CD4-positive, alpha-beta T cell treated with Interferon alpha-2 for 1 hour (primary cell): ENCODE measurements at regions not wholly inside any gene's neighbourhood (a gene's known extent, or its start where the extent isn't known, plus 50 kb on each side); places are given as distances from the start of the nearest gene placed in this dataset.

Source experiments
- DNase-seq, 2 donors: peaks; one replicate each; pipeline ENCODE4 v3.0.0-alpha.2; 2020 to 2022

GRCh38 chr5:165779505-165779904 is 2274.1 kb downstream of the MAT2B start:
- DNase-seq = no peak

- DNase-seq = no peak
These were observed 2275.5 kb downstream of the MAT2B start for GRCh38 chr5:165780901-165781300.

GRCh38 chr5:165781738-165782137 is 2276.3 kb downstream of the MAT2B start:
- DNase-seq = no peak

- no peak for DNase-seq
These were observed 2277.6 kb downstream of the MAT2B start for GRCh38 chr5:165783024-165783423.

- DNase-seq = no peak
These were observed 2280.7 kb downstream of the MAT2B start for GRCh38 chr5:165786073-165786472.

- DNase-seq = no peak
These were observed 2289.7 kb downstream of the MAT2B start for GRCh38 chr5:165795073-165795472.

- DNase-seq = no peak
These were observed 2300.3 kb downstream of the MAT2B start for GRCh38 chr5:165805756-165806155.

- no peak for DNase-seq
These were observed 2302.9 kb downstream of the MAT2B start for GRCh38 chr5:165808335-165808734.

- DNase-seq = no peak
These were observed 2304.5 kb downstream of the MAT2B start for GRCh38 chr5:165809914-165810313.

- no peak for DNase-seq
These were observed 2324.1 kb downstream of the MAT2B start for GRCh38 chr5:165829504-165829903.

GRCh38 chr5:165834891-165835290 is 2329.5 kb downstream of the MAT2B start:
- no peak for DNase-seq

GRCh38 chr5:165836046-165836445 is 2330.6 kb downstream of the MAT2B start:
- no peak for DNase-seq

- no peak for DNase-seq
These were observed 2331.9 kb downstream of the MAT2B start for GRCh38 chr5:165837286-165837685.

GRCh38 chr5:165844571-165844970 is 2339.2 kb downstream of the MAT2B start:
- no peak for DNase-seq

GRCh38 chr5:165858118-165858517 is 2352.7 kb downstream of the MAT2B start:
- no peak for DNase-seq

GRCh38 chr5:165859251-165859650 is 2353.8 kb downstream of the MAT2B start:
- DNase-seq = no peak

GRCh38 chr5:165863239-165863638 is 2357.8 kb downstream of the MAT2B start:
- DNase-seq = no peak

GRCh38 chr5:165871291-165871690 is 2365.9 kb downstream of the MAT2B start:
- DNase-seq = no peak

- no peak for DNase-seq
These were observed 2369.4 kb downstream of the MAT2B start for GRCh38 chr5:165874851-165875250.

- no peak for DNase-seq
These were observed 2371.1 kb downstream of the MAT2B start for GRCh38 chr5:165876538-165876937.

GRCh38 chr5:165877475-165877874 is 2372.1 kb downstream of the MAT2B start:
- no peak for DNase-seq

GRCh38 chr5:165881259-165881658 is 2375.8 kb downstream of the MAT2B start:
- no peak for DNase-seq

- DNase-seq = no peak
These were observed 2376.7 kb downstream of the MAT2B start for GRCh38 chr5:165882099-165882498.

- no peak for DNase-seq
These were observed 2380.4 kb downstream of the MAT2B start for GRCh38 chr5:165885623-165886350.

GRCh38 chr5:165887147-165887546 is 2381.7 kb downstream of the MAT2B start:
- no peak for DNase-seq
